ENCODE measurements at regions not wholly inside any gene's neighbourhood (a gene's known extent, or its start where the extent isn't known, plus 50 kb on each side); places are given as distances from the start of the nearest gene placed in this dataset.

- no peak for DNase-seq (ENCODE audit: low read depth in 2 of 2)
These were observed 394.7 kb upstream of the NOVA1 start for GRCh38 chr14:26992403-26993115.

GRCh38 chr14:26993556-26993955 lies 395.7 kb upstream of the NOVA1 start:
- DNase-seq (ENCODE audit: low read depth in 2 of 2): no peak

- DNase-seq (ENCODE audit: low read depth in 2 of 2): no peak
These were observed 397.5 kb upstream of the NOVA1 start for GRCh38 chr14:26995301-26995700.

- no peak for DNase-seq (ENCODE audit: low read depth in 2 of 2)
These were observed 398.4 kb upstream of the NOVA1 start for GRCh38 chr14:26996246-26996645.

- DNase-seq (ENCODE audit: low read depth in 2 of 2): no peak
These were observed 404.3 kb upstream of the NOVA1 start for GRCh38 chr14:27002179-27002578.

GRCh38 chr14:27006570-27006969 lies 408.7 kb upstream of the NOVA1 start:
- no peak for DNase-seq (ENCODE audit: low read depth in 2 of 2)

- no peak for DNase-seq (ENCODE audit: low read depth in 2 of 2)
These were observed 410.4 kb upstream of the NOVA1 start for GRCh38 chr14:27008187-27008586.

- DNase-seq (ENCODE audit: low read depth in 2 of 2): no peak
These were observed 414.8 kb upstream of the NOVA1 start for GRCh38 chr14:27012641-27013040.

DNA sequence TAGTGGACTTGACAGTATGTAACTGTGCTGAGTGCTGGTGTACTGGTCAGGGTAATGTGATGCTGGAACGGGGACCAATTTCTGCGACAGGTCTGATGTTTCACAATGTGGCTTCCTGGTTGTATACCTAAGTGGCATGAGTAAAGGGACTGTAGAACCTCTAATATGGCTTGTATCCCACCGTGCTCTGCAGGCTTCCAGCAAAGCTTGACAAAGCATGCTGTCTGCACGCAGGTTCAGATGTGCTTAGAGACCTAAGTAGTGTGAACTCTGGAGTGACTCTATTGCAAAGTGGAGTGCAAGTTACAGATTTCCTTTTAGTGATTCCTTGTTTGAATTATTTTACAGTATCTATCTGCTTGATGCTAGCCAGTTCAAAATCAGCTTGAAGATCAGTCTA lies 415.8 kb upstream of the NOVA1 start:
- DNase-seq (ENCODE audit: low read depth in 2 of 2): no peak

DNA sequence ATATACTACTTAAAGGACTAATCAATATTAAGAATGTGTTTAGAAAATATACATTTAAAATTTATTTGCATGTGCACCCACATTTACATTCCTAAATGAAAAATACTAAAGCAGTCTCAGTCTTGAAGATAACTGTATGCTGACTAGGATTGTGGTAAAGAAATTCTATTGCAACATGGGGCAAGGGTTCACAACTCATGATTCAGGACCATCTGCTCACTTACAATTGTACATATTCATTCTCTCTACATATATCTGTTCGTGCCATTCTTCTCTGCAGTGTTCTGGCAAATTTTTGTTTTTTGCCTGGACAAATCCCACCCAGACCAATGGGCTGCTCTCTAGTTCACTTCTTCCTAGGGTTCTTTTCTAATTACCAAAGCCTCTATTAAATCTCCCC lies 417.2 kb upstream of the NOVA1 start:
- DNase-seq (ENCODE audit: low read depth in 2 of 2): no peak

DNA sequence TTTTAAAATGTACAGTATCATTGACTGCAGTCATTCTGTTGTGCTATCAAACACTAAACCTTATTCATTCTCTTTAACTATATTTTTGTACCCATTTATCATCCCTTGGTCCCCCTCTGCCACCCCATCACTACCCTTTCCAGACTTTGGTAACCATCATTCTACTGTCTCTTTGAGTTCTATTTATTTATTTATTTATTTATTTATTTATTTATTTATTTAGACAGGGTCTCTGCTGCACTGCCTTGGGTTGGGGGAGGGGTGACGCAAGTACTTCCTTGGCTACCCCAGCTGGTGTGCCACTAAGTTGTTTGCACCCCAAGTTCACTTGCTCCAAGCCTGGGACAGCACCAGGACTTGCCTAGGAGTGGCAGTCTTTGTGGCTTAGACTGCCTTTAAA lies 427.8 kb upstream of the NOVA1 start:
- DNase-seq (ENCODE audit: low read depth in 2 of 2): no peak

GRCh38 chr14:27026097-27026496 lies 428.3 kb upstream of the NOVA1 start:
- DNase-seq (ENCODE audit: low read depth in 2 of 2): no peak

- no peak for DNase-seq (ENCODE audit: low read depth in 2 of 2)
These were observed 442.7 kb upstream of the NOVA1 start for GRCh38 chr14:27040552-27040951.

DNA sequence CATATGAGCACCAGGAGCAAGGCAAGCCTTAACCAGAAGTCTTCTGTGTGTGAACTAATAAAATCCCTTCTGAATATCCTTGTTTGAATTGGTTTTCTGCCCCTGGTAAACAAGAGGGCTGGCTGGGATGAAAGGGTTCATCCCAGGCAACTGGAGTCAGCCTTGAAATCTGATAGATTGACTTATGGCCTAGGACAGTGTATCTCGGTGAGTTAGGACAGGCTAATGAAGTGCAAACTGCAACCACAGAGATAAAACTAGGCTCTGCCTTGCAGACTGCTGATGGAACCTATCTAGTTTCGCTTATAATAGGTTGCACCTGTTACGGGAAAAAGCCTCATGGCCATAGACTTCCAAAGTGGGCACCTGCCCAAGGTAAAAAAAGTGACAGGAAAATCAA lies 451.9 kb upstream of the NOVA1 start:
- DNase-seq (ENCODE audit: low read depth in 2 of 2): no peak

DNA sequence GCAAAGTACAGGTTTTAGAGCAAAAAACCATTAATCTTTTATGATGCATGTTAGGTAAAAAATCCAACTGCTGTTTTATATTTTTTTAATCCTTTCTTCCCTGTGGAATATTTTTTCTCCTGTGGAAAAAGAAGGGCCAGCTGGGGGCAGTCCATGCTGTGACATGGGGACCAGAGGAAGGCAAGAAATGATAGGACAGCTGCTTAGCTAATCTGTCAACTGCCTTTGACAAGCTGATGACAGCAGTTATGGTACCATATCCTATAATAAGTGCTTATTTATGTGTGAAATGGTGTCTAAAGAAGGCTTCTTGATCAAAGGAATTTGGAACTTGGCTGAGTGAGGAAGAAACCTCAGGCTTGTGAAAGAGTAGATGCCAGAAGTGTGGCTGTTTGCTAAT lies 452.4 kb upstream of the NOVA1 start:
- no peak for DNase-seq (ENCODE audit: low read depth in 2 of 2)

- no peak for DNase-seq (ENCODE audit: low read depth in 2 of 2)
These were observed 458.8 kb upstream of the NOVA1 start for GRCh38 chr14:27056586-27056985.

- DNase-seq (ENCODE audit: low read depth in 2 of 2): no peak
These were observed 463.5 kb upstream of the NOVA1 start for GRCh38 chr14:27061299-27061698.

- no peak for DNase-seq (ENCODE audit: low read depth in 2 of 2)
These were observed 466.1 kb upstream of the NOVA1 start for GRCh38 chr14:27063959-27064358.

DNA sequence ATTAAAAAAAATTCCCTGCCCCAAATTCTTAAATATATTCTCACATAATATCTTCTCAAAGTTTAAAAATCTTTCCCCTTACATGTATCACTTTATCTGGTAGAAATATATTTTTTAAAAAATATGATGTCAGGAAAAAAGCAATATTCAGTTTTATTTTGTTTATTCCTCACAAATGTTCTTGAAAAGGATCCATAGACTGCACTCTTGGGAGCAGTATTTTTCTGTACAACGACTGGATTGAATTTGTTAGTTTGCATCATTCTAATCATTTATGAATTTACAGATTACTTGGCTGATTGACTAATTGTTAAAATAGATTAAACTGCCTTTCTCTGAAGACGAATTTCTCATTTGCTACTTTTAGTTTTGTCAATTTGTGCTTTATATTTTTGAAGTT lies 468.1 kb upstream of the NOVA1 start:
- no peak for DNase-seq (ENCODE audit: low read depth in 2 of 2)

DNA sequence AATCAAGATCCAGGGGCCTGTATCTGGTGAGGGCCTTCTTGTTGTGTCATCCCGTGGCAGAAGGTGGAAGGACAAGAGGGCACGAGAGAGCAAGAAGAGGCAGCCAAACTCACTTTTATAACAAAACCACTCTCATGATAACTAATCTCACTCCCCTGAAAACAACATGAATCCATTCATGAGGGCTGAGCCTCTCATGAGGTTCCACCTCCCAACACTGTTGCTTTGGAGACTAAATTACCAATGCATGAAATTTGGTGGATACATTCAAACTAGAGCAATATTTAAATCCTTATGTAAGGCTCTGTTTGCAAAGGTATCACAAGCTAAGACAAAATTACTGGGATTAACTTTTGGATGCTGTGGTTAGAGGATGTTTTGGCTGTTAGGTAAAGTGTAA lies 470.1 kb upstream of the NOVA1 start:
- no peak for DNase-seq (ENCODE audit: low read depth in 2 of 2)

GRCh38 chr14:27072589-27072988 lies 474.8 kb upstream of the NOVA1 start:
- DNase-seq (ENCODE audit: low read depth in 2 of 2): no peak

GRCh38 chr14:27075503-27075902 lies 477.7 kb upstream of the NOVA1 start:
- DNase-seq (ENCODE audit: low read depth in 2 of 2): no peak

GRCh38 chr14:27077214-27077613 lies 479.4 kb upstream of the NOVA1 start:
- DNase-seq (ENCODE audit: low read depth in 2 of 2): no peak

DNA sequence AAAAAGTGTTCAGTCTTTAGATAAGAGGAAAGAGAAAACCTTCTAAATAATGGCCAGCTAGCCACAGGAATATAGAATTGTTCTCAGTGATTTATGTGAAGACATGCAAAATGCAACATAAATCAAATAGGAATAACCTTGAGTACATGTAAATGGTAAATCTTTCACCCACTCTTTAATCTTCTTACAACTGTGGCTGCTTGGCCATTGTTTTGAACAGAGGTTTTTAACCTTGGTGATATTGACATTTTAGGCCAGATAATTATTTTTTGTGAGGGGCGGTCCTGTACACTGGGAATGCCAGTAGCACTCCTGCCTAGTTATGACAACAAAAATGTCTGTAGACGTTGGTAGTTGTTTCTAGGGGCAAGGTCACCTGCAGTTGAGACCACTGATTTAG lies 479.9 kb upstream of the NOVA1 start:
- DNase-seq (ENCODE audit: low read depth in 2 of 2): no peak
